ENCODE measurements at regions not wholly inside any gene's neighbourhood (a gene's known extent, or its start where the extent isn't known, plus 50 kb on each side); places are given as distances from the start of the nearest gene placed in this dataset.

GRCh38 chr5:63812693-63813092 is 149.6 kb downstream of the HTR1A start:
- Histone ChIP-seq H3K4me1 (no peaks in the 10 kb centered on the region), H3K9me3 (peaks cover 0 to 3% of the 10 kb centered on the region in 2 donors), H3K4me3 (no peak overlapping the region), H3K27ac (no peak overlapping the region), H3K36me3 (no peaks in the 10 kb centered on the region), H3K27me3 (no peaks in the 10 kb centered on the region)
- no peak for TF ChIP-seq CTCF (IDR thresholded peaks at IDR 0.05)
- DNase-seq (ENCODE audit: low spot score in 2 of 2): no peak
- intact Hi-C loops (cut with DNase I): no loop called here

- no peaks in the 10 kb centered on the region for H3K4me1 ChIP-seq
- no peaks in the 10 kb centered on the region for H3K36me3 ChIP-seq
- TF ChIP-seq CTCF (IDR thresholded peaks at IDR 0.05): no peak
- no peak overlapping the region for H3K4me3 ChIP-seq
- H3K27me3 ChIP-seq: no peaks in the 10 kb centered on the region
- DNase-seq (ENCODE audit: low spot score in 2 of 2): no peak
- peaks cover 0 to 3% of the 10 kb centered on the region in 2 donors for H3K9me3 ChIP-seq
- no peak overlapping the region for H3K27ac ChIP-seq
- intact Hi-C loops (cut with DNase I): no loop called here
Measured at GRCh38 chr5:63811961-63812360, 150.3 kb downstream of the HTR1A start.

- H3K4me1 ChIP-seq: no peaks in the 10 kb centered on the region
- H3K36me3 ChIP-seq: no peaks in the 10 kb centered on the region
- H3K4me3 ChIP-seq: no peak overlapping the region
- no peak for TF ChIP-seq CTCF (IDR thresholded peaks at IDR 0.05)
- no peaks in the 10 kb centered on the region for H3K27me3 ChIP-seq
- intact Hi-C loops (cut with DNase I): no loop called here
- no peak for DNase-seq (ENCODE audit: low spot score in 2 of 2)
- peaks cover 0 to 3% of the 10 kb centered on the region in 2 donors for H3K9me3 ChIP-seq
- no peak overlapping the region for H3K27ac ChIP-seq
Measured at GRCh38 chr5:63811286-63811685, 151.0 kb downstream of the HTR1A start.

- Histone ChIP-seq H3K27me3 (no peaks in the 10 kb centered on the region), H3K27ac (no peak overlapping the region), H3K9me3 (no peaks in the 10 kb centered on the region), H3K36me3 (no peaks in the 10 kb centered on the region), H3K4me3 (no peak overlapping the region), H3K4me1 (no peaks in the 10 kb centered on the region)
- intact Hi-C loops (cut with DNase I): no loop called here
- TF ChIP-seq CTCF (IDR thresholded peaks at IDR 0.05): no peak
- no peak for DNase-seq (ENCODE audit: low spot score in 2 of 2)
Measured at GRCh38 chr5:63805151-63805550, 157.1 kb downstream of the HTR1A start.

GRCh38 chr5:63803165-63803564 is 159.1 kb downstream of the HTR1A start:
- no peak for TF ChIP-seq CTCF (IDR thresholded peaks at IDR 0.05)

GRCh38 chr5:63794979-63795378 is 167.3 kb downstream of the HTR1A start:
- no peak overlapping the region for H3K4me3 ChIP-seq

More at GRCh38 chr5:63803165-63803564, 159.1 kb downstream of the HTR1A start:
- intact Hi-C loops (cut with DNase I): no loop called here
- no peaks in the 10 kb centered on the region for H3K9me3 ChIP-seq
- H3K4me1 ChIP-seq: no peaks in the 10 kb centered on the region
- H3K27me3 ChIP-seq: no peaks in the 10 kb centered on the region
- H3K4me3 ChIP-seq: no peak overlapping the region
- no peak for DNase-seq (ENCODE audit: low spot score in 2 of 2)
- H3K36me3 ChIP-seq: no peaks in the 10 kb centered on the region
- H3K27ac ChIP-seq: no peak overlapping the region

More at GRCh38 chr5:63794979-63795378, 167.3 kb downstream of the HTR1A start:
- Histone ChIP-seq H3K4me1 (no peaks in the 10 kb centered on the region), H3K27ac (no peak overlapping the region), H3K27me3 (no peaks in the 10 kb centered on the region), H3K9me3 (no peaks in the 10 kb centered on the region), H3K36me3 (no peaks in the 10 kb centered on the region)
- intact Hi-C loops (cut with DNase I): no loop called here
- no peak for TF ChIP-seq CTCF (IDR thresholded peaks at IDR 0.05)
- no peak for DNase-seq (ENCODE audit: low spot score in 2 of 2)

Measured in ascending aorta (tissue), 2 donors.